Mesenchymal stem cell (in vitro differentiated cells and primary cell): ENCODE measurements at regions not wholly inside any gene's neighbourhood (a gene's known extent, or its start where the extent isn't known, plus 50 kb on each side); places are given as distances from the start of the nearest gene placed in this dataset.
A peak's percentile ranks its signal among the peaks of the same experiment; 100 is the strongest.

ENCODE experiments used
- DNase-seq: peaks from one replicate; pipeline ENCODE4 v3.0.0-alpha.2; 2013
- H2AFZ ChIP-seq: one replicate; pipeline ENCODE4 v1.6.1; 2013; ENCODE audit warnings: low read depth, mild to moderate bottlenecking, control low read depth, inconsistent platforms, low read length, moderate library complexity
- H2AK5ac ChIP-seq: 2 replicates; pipeline ENCODE4 v1.6.1; 2013; ENCODE audit warnings: low read length, moderate library complexity, mild to moderate bottlenecking, inconsistent platforms; ENCODE audit not compliant: severe bottlenecking
- H2BK120ac ChIP-seq: one replicate; pipeline ENCODE4 v1.6.1; 2013; ENCODE audit warnings: low read depth, mild to moderate bottlenecking, inconsistent platforms, low read length, moderate library complexity
- H2BK12ac ChIP-seq, 2 experiments: one replicate each; pipeline ENCODE4 v1.6.1; 2013; ENCODE audit warnings: inconsistent platforms in 2 of 2, low read length in 2 of 2, mild to moderate bottlenecking in 2 of 2, moderate library complexity in 2 of 2, control low read depth in 1 of 2
- H2BK15ac ChIP-seq: one replicate; pipeline ENCODE4 v1.6.1; 2013; ENCODE audit warnings: mild to moderate bottlenecking, low read depth, inconsistent platforms; ENCODE audit not compliant: poor library complexity, severe bottlenecking
- H2BK5ac ChIP-seq: 2 replicates; pipeline ENCODE4 v1.6.1; 2013; ENCODE audit warnings: low read depth, mild to moderate bottlenecking, low read length, control low read depth, inconsistent platforms; ENCODE audit not compliant: poor library complexity, severe bottlenecking
- H3K14ac ChIP-seq, 2 experiments: one replicate each; pipeline ENCODE4 v1.6.1; 2013; ENCODE audit warnings: inconsistent platforms in 2 of 2, low read length in 2 of 2, control low read depth in 1 of 2, mild to moderate bottlenecking in 1 of 2, moderate library complexity in 1 of 2
- H3K18ac ChIP-seq, 2 experiments: one replicate each; pipeline ENCODE4 v1.6.1; 2013; ENCODE audit warnings: inconsistent platforms in 2 of 2, low read length in 2 of 2, control low read depth in 1 of 2, low read depth in 1 of 2, mild to moderate bottlenecking in 1 of 2
- H3K23ac ChIP-seq, 2 experiments: one replicate each; pipeline ENCODE4 v1.6.1; 2013; ENCODE audit warnings: inconsistent platforms in 2 of 2, low read length in 2 of 2, mild to moderate bottlenecking in 2 of 2, moderate library complexity in 2 of 2, control low read depth in 1 of 2
- H3K27ac ChIP-seq: 2 replicates; pipeline ENCODE4 v1.5.1; 2013; ENCODE audit warnings: mild to moderate bottlenecking, moderate library complexity, low read length, control low read depth, inconsistent platforms; ENCODE audit not compliant: poor library complexity, severe bottlenecking
- H3K27me3 ChIP-seq, 2 experiments: 2 replicates each; pipeline versions ENCODE4 v1.6.1 to v1.7.0; 2013; ENCODE audit warnings: low read length in 2 of 2, mild to moderate bottlenecking in 2 of 2, moderate library complexity in 2 of 2, control low read depth in 1 of 2, inconsistent platforms in 1 of 2; ENCODE audit not compliant: control insufficient read depth in 1 of 2, insufficient read depth in 1 of 2
- H3K36me3 ChIP-seq, 2 experiments: 2 replicates each; pipeline versions ENCODE4 v1.6.1 to v1.7.0; 2013; ENCODE audit warnings: low read length in 2 of 2, control low read depth in 1 of 2, inconsistent platforms in 1 of 2, low read depth in 1 of 2, mild to moderate bottlenecking in 1 of 2; ENCODE audit not compliant: insufficient read depth in 2 of 2, control insufficient read depth in 1 of 2
- H3K4ac ChIP-seq, 2 experiments: one replicate each; pipeline ENCODE4 v1.6.1; 2013; ENCODE audit warnings: inconsistent platforms in 2 of 2, low read length in 2 of 2, mild to moderate bottlenecking in 2 of 2, moderate library complexity in 2 of 2, control low read depth in 1 of 2, low read depth in 1 of 2
- H3K4me1 ChIP-seq: 2 replicates; pipeline ENCODE4 v1.6.1; 2013; ENCODE audit warnings: low read depth, low read length, control low read depth; ENCODE audit not compliant: control insufficient read depth, insufficient read depth
- H3K4me2 ChIP-seq: 2 replicates; pipeline ENCODE4 v1.6.1; 2013; ENCODE audit warnings: low read length, mild to moderate bottlenecking, inconsistent platforms; ENCODE audit not compliant: poor library complexity, severe bottlenecking
- H3K4me3 ChIP-seq, 2 experiments: 2 replicates each; pipeline versions ENCODE4 v1.5.1 to v1.7.0; 2013; ENCODE audit warnings: low read length in 2 of 2, mild to moderate bottlenecking in 2 of 2, control low read depth in 1 of 2, low read depth in 1 of 2; ENCODE audit not compliant: insufficient read depth in 1 of 2
- H3K79me1 ChIP-seq: replicated peaks from 2 replicates; pipeline ENCODE4 v1.6.1; 2013; ENCODE audit warnings: mild to moderate bottlenecking, control low read depth, low read length, inconsistent platforms; ENCODE audit not compliant: poor library complexity, severe bottlenecking
- H3K9ac ChIP-seq: 2 replicates; pipeline ENCODE4 v1.7.0; 2013; ENCODE audit warnings: mild to moderate bottlenecking, low read length, moderate library complexity
- H3K9me3 ChIP-seq: 2 replicates; pipeline ENCODE4 v1.7.0; 2013; ENCODE audit warnings: mild to moderate bottlenecking, low read length; ENCODE audit not compliant: control insufficient read depth
- H4K8ac ChIP-seq: one replicate; pipeline ENCODE4 v1.6.1; 2013; ENCODE audit warnings: inconsistent platforms, mild to moderate bottlenecking, low read length, moderate library complexity
- H4K91ac ChIP-seq: one replicate; pipeline ENCODE4 v1.6.1; 2013; ENCODE audit warnings: mild to moderate bottlenecking, low read length, inconsistent platforms
- WGBS: methylation state at CpG from one replicate; pipeline ENCODE4 v1.1.7; 2013; ENCODE audit warnings: mixed read lengths; 5-methylcytosine and 5-hydroxymethylcytosine counted together

DNA sequence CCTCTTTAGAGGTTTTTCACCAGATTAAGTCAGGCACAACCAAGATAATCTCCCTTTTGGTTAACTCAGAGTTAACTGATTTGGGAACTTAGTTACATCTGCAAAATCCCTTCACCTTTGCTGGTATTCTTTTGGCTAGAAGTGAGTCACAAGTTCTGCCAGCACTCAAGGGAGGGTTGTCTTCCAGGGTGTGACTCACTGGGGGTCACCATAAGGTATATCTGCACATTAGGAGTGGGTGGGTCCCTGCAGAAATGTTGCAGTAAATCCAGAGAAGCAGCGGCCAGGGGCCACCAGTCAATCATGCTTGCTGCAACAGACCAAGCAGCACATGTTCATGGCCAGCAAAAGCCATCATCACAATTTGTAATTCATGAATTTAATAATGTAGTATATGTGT is 59.8 kb upstream of the MAML3 start:
- Histone ChIP-seq H3K79me1 (no peaks in the 10 kb centered on the region), H3K9me3 (no peaks in the 10 kb centered on the region), H3K14ac (no peak overlapping the region), H4K91ac (no peak overlapping the region), H2BK5ac (no peak overlapping the region), H3K4ac (no peak overlapping the region), H4K8ac (no peak overlapping the region), H3K36me3 (no peaks in the 10 kb centered on the region), H3K18ac (no peak overlapping the region), H2BK15ac (no peak overlapping the region), H2AFZ (no peak overlapping the region), H3K9ac (no peak overlapping the region), H2BK120ac (no peak overlapping the region), H3K4me3 (no peak overlapping the region), H2AK5ac (no peak overlapping the region), H3K27ac (no peak overlapping the region), H3K4me2 (no peak overlapping the region), H3K23ac (no peak overlapping the region), H2BK12ac (no peak overlapping the region), H3K4me1 (peaks cover 2% of the 10 kb centered on the region), H3K27me3 (no peaks in the 10 kb centered on the region)
- DNase-seq, result peak; percentile 10
- no CpG with 5 or more reads among the region's 1 CpG for WGBS

DNA sequence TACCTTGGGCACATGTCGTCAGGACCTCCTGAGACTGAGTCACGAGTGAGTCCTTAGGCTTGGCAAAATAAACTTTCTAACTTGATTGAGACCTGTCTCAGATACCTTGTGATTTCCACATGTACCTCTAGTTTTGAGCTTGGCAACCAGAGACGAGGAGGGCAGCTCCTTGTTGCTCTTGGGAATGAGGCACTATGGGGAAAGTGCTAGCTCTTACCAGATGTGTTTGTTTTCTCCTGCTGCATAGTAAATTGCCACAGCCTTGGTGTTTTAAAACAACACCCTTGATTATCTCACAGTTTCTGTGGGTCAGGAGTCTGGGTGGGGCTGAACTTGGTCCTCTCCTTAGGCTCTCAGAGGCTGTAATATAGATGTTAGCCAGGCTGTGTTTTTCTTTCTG is 59.1 kb upstream of the MAML3 start:
- H4K8ac ChIP-seq, result no peak overlapping the region
- no peak overlapping the region for H3K4ac ChIP-seq
- no peaks in the 10 kb centered on the region for H3K79me1 ChIP-seq
- H3K4me2 ChIP-seq, result no peak overlapping the region
- H3K18ac ChIP-seq, result no peak overlapping the region
- no peak overlapping the region for H3K4me3 ChIP-seq
- H4K91ac ChIP-seq, result no peak overlapping the region
- H2BK12ac ChIP-seq, result no peak overlapping the region
- no peak overlapping the region for H3K27ac ChIP-seq
- H2BK15ac ChIP-seq, result no peak overlapping the region
- DNase-seq, result no peak
- no peak overlapping the region for H3K14ac ChIP-seq
- peaks cover 2% of the 10 kb centered on the region for H3K4me1 ChIP-seq
- H3K27me3 ChIP-seq, result no peaks in the 10 kb centered on the region
- no peak overlapping the region for H3K23ac ChIP-seq
- H3K36me3 ChIP-seq, result no peaks in the 10 kb centered on the region
- WGBS, result 68% methylated on average over 3 of the region's 3 CpGs
- H2AK5ac ChIP-seq, result no peak overlapping the region
- no peak overlapping the region for H3K9ac ChIP-seq
- H3K9me3 ChIP-seq, result no peaks in the 10 kb centered on the region
- no peak overlapping the region for H2AFZ ChIP-seq
- H2BK5ac ChIP-seq, result no peak overlapping the region
- H2BK120ac ChIP-seq, result no peak overlapping the region

DNA sequence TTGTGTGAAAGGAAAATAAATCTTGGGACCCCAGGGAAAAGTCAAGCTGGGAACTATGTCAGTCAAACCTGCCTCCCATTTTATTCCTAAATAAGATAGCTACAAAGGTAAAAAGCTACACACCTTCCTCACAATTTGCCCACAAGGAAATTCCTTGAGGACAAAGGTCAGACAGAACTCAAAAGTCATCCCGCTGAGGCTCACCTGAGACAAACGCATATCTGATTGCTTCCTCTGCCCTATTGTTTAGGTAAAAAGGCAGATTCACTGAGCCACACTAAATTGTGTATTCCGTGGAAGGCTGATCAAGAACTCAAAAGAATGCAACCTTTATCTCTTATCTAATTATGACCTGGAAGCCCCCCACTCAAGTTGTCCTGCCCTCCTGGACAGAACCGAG is 58.7 kb upstream of the MAML3 start:
- Histone ChIP-seq H3K79me1 (no peaks in the 10 kb centered on the region), H3K27ac (no peak overlapping the region), H3K4me1 (peaks cover 2% of the 10 kb centered on the region), H3K36me3 (no peaks in the 10 kb centered on the region), H2BK15ac (no peak overlapping the region), H4K8ac (no peak overlapping the region), H3K4me3 (no peak overlapping the region), H3K4me2 (no peak overlapping the region), H3K23ac (no peak overlapping the region), H2BK120ac (no peak overlapping the region), H4K91ac (no peak overlapping the region), H3K9me3 (no peaks in the 10 kb centered on the region), H3K9ac (no peak overlapping the region), H2AFZ (no peak overlapping the region), H3K4ac (no peak overlapping the region), H2BK5ac (no peak overlapping the region), H3K14ac (no peak overlapping the region), H2BK12ac (no peak overlapping the region), H3K27me3 (no peaks in the 10 kb centered on the region), H2AK5ac (no peak overlapping the region), H3K18ac (no peak overlapping the region)
- DNase-seq, result no peak
- WGBS, result 58% methylated on average over 4 of the region's 4 CpGs

DNA sequence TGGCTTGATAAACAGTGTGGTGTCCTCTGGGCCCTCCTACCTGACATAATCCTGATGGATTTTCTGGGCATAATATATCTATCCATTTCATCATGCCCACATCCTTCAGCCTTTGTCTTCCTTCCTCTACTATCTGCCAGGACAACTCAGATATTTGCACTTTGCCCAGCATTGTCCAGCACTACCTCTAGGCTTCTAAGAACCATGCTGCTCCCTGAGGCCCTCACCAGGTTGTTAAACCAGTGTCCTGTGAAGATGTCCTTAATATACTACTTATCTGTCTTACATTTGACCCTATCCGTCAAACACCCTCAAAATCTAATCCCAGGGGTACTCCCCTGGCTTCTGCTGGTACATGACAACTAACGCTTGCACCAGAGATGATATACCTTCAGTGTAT is 58.2 kb upstream of the MAML3 start:
- Histone ChIP-seq H3K9me3 (no peaks in the 10 kb centered on the region), H3K4ac (no peak overlapping the region), H2BK12ac (peak overlapping the region in 1 of 2 experiments; percentile 21), H3K27ac (no peak overlapping the region), H2AFZ (no peak overlapping the region), H3K9ac (no peak overlapping the region), H2BK5ac (no peak overlapping the region), H3K23ac (no peak overlapping the region), H3K4me2 (no peak overlapping the region), H2AK5ac (no peak overlapping the region), H3K27me3 (no peaks in the 10 kb centered on the region), H4K91ac (no peak overlapping the region), H3K4me1 (peaks cover 2% of the 10 kb centered on the region), H3K18ac (no peak overlapping the region), H3K4me3 (no peak overlapping the region), H4K8ac (no peak overlapping the region), H3K36me3 (no peaks in the 10 kb centered on the region), H3K14ac (no peak overlapping the region), H3K79me1 (no peaks in the 10 kb centered on the region), H2BK120ac (no peak overlapping the region), H2BK15ac (no peak overlapping the region)
- DNase-seq, result no peak
- WGBS, result 95% methylated on average over 2 of the region's 2 CpGs
